ENCODE measurements at regions not wholly inside any gene's neighbourhood (a gene's known extent, or its start where the extent isn't known, plus 50 kb on each side); places are given as distances from the start of the nearest gene placed in this dataset.
"Not testable (repeated sequence)": the region's sequence is repeated elsewhere in the genome, so short reads cannot be mapped to it uniquely, and the experiment has no call there.

DNA sequence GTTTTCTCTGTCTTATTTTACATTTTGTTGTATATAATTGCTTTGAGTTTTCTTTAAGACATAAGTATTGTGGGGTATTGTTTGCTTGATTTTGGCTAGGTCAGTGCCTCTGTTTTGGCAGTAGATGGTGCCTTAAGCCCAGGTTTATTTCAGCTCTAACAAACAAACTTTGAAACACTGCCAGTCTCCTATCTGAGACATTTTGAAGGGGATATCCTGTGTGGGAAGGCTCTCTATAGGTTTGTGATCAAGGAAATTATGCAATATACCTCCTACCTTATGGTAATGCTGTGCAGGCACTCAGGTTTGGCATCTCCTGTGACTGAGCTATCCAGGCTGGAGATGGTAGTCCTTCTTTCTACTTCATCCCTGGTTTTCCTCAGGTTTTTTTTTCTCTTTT is 120.8 kb downstream of the CDY2B start:
- dilution Hi-C loops (cut with MboI; ENCODE audit: extremely low pct_ligation_motif_present, low sequenced_read_pairs); H3K9me3 ChIP-seq (replicated peaks; ENCODE audit: control insufficient read depth, insufficient read depth, low read length); BruUV-seq (replicated peaks): not testable (repeated sequence)

DNA sequence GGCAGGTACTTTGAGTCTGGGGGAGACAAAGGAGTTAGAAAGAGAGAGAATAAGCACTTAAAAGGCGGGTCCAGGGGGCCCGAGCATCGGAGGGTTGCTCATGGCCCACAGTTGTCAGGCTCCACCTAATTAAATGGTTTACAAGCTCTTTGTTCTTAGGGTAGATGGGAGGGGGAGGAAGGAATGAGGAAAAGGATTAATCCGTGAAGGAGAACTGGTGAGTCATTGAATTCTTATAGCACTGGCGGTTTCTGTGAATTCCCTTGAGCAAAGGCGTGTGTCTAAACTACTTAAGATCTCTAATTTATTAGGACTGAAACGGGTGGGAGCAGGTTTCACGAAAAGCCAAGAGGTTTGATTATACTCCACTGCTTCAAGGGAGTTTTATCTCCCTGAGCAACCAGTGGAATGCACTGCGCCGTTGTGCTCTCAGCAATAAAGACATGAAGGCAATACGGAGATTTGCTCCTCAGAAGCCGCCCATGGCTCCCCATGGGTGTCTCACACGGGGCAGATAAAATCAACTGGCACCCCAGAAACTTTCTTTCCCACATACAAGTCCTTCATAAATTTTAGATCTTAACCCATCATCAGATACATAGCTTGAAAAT is 127.0 kb downstream of the CDY2B start:
- H3K4me3 ChIP-seq (replicated peaks in 1 of 3; ENCODE audit: insufficient read depth in 1 of 3, low read depth in 1 of 3, low read length in 3 of 3); H3K9me3 ChIP-seq (replicated peaks; ENCODE audit: control insufficient read depth, insufficient read depth, low read length); H3K4me1 ChIP-seq (ENCODE audit: control insufficient read depth, extremely low read depth, insufficient read depth, low read length); H3K27me3 ChIP-seq (ENCODE audit: control insufficient read depth in 2 of 2, insufficient read depth in 2 of 2, low read length in 2 of 2); BruUV-seq (replicated peaks); H4K20me1 ChIP-seq (replicated peaks; ENCODE audit: control insufficient read depth, extremely low read depth, insufficient read depth, low read length); dilution Hi-C loops (cut with MboI; ENCODE audit: extremely low pct_ligation_motif_present, low sequenced_read_pairs); H3K4me2 ChIP-seq (ENCODE audit: insufficient read depth, low read length); H3K79me2 ChIP-seq (ENCODE audit: control insufficient read depth, insufficient read depth, low read length); POLR2A ChIA-PET; H3K9me1 ChIP-seq (replicated peaks; ENCODE audit: control insufficient read depth, extremely low read depth, insufficient read depth, low read length); H3K9ac ChIP-seq (replicated peaks; ENCODE audit: extremely low read depth, insufficient read depth, low read length); FAIRE-seq; H2AFZ ChIP-seq (ENCODE audit: low read depth, low read length); intact Hi-C loops (cut with micrococcal nuclease); DNase-seq (ENCODE audit: low read depth, low spot score); H3K27ac ChIP-seq (ENCODE audit: insufficient read depth, low read depth, low read length); H3K36me3 ChIP-seq (ENCODE audit: control insufficient read depth in 2 of 2, extremely low read depth in 1 of 2, insufficient read depth in 2 of 2, low read length in 2 of 2); CTCF ChIA-PET: not testable (repeated sequence)

More for the DNA sequence above, 120.8 kb downstream of the CDY2B start:
- CTCF ChIA-PET; POLR2A ChIA-PET; H3K4me1 ChIP-seq (ENCODE audit: control insufficient read depth, extremely low read depth, insufficient read depth, low read length); intact Hi-C loops (cut with micrococcal nuclease); FAIRE-seq; H3K9ac ChIP-seq (replicated peaks; ENCODE audit: extremely low read depth, insufficient read depth, low read length); DNase-seq (ENCODE audit: low read depth, low spot score); H3K36me3 ChIP-seq (ENCODE audit: control insufficient read depth in 2 of 2, extremely low read depth in 1 of 2, insufficient read depth in 2 of 2, low read length in 2 of 2); H3K27me3 ChIP-seq (ENCODE audit: control insufficient read depth in 2 of 2, insufficient read depth in 2 of 2, low read length in 2 of 2); H3K27ac ChIP-seq (ENCODE audit: insufficient read depth, low read depth, low read length); H3K4me2 ChIP-seq (ENCODE audit: insufficient read depth, low read length); H2AFZ ChIP-seq (ENCODE audit: low read depth, low read length); H4K20me1 ChIP-seq (replicated peaks; ENCODE audit: control insufficient read depth, extremely low read depth, insufficient read depth, low read length); H3K9me1 ChIP-seq (replicated peaks; ENCODE audit: control insufficient read depth, extremely low read depth, insufficient read depth, low read length); H3K79me2 ChIP-seq (ENCODE audit: control insufficient read depth, insufficient read depth, low read length); H3K4me3 ChIP-seq (replicated peaks in 1 of 3; ENCODE audit: insufficient read depth in 1 of 3, low read depth in 1 of 3, low read length in 3 of 3): not testable (repeated sequence)

DNA sequence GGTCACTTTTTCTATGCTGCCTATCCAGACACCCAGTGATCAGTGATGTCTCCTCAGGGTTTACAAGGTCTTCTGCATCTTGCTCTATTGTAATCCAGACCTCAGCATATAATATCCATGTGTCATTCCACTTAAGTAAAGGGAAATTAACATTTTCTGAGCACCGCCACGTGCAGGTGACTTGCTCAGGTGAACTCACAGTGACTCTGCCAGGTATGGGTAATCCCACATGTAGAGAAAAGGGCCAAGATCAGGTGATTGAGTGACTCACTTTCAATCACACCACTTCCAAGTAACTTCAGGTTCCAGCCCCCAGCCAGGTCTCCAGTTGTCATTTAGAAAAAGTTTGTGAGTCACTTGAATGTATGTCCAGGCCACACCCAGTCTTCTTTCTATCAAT is 140.2 kb downstream of the CDY2B start:
- H3K4me3 ChIP-seq (replicated peaks in 1 of 3; ENCODE audit: insufficient read depth in 1 of 3, low read depth in 1 of 3, low read length in 3 of 3); intact Hi-C loops (cut with micrococcal nuclease); H3K9ac ChIP-seq (replicated peaks; ENCODE audit: extremely low read depth, insufficient read depth, low read length); POLR2A ChIA-PET; dilution Hi-C loops (cut with MboI; ENCODE audit: extremely low pct_ligation_motif_present, low sequenced_read_pairs); H3K4me2 ChIP-seq (ENCODE audit: insufficient read depth, low read length); H3K36me3 ChIP-seq (ENCODE audit: control insufficient read depth in 2 of 2, extremely low read depth in 1 of 2, insufficient read depth in 2 of 2, low read length in 2 of 2); H3K9me1 ChIP-seq (replicated peaks; ENCODE audit: control insufficient read depth, extremely low read depth, insufficient read depth, low read length); DNase-seq (ENCODE audit: low read depth, low spot score); H4K20me1 ChIP-seq (replicated peaks; ENCODE audit: control insufficient read depth, extremely low read depth, insufficient read depth, low read length); H2AFZ ChIP-seq (ENCODE audit: low read depth, low read length); CTCF ChIA-PET; H3K27ac ChIP-seq (ENCODE audit: insufficient read depth, low read depth, low read length); H3K79me2 ChIP-seq (ENCODE audit: control insufficient read depth, insufficient read depth, low read length); H3K4me1 ChIP-seq (ENCODE audit: control insufficient read depth, extremely low read depth, insufficient read depth, low read length); H3K9me3 ChIP-seq (replicated peaks; ENCODE audit: control insufficient read depth, insufficient read depth, low read length); FAIRE-seq; BruUV-seq (replicated peaks); H3K27me3 ChIP-seq (ENCODE audit: control insufficient read depth in 2 of 2, insufficient read depth in 2 of 2, low read length in 2 of 2): not testable (repeated sequence)

DNA sequence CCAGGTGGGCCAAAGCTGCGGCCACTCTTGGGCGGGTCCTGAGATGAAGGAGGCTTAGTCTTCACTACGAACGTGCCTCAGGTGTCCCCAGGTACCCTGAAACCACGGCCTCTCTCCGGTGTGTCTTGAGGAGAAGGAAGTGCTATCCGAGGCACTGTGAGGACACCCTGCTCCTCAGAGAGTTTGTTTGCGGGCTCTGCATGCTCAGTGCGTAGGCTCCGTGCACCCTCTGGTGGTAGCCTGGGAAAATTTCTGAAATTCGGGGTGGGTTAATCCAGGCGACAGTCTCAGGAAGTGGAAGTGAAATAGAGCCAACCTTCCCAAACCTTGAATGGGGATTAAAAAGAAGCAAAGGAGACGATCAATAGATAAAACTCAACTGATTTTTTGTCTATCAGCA is 150.5 kb downstream of the CDY2B start:
- H4K20me1 ChIP-seq (replicated peaks; ENCODE audit: control insufficient read depth, extremely low read depth, insufficient read depth, low read length); H3K9me3 ChIP-seq (replicated peaks; ENCODE audit: control insufficient read depth, insufficient read depth, low read length); FAIRE-seq; DNase-seq (ENCODE audit: low read depth, low spot score); H3K4me1 ChIP-seq (ENCODE audit: control insufficient read depth, extremely low read depth, insufficient read depth, low read length); H3K9me1 ChIP-seq (replicated peaks; ENCODE audit: control insufficient read depth, extremely low read depth, insufficient read depth, low read length); H3K27ac ChIP-seq (ENCODE audit: insufficient read depth, low read depth, low read length); BruUV-seq (replicated peaks); intact Hi-C loops (cut with micrococcal nuclease); H3K27me3 ChIP-seq (ENCODE audit: control insufficient read depth in 2 of 2, insufficient read depth in 2 of 2, low read length in 2 of 2); H3K36me3 ChIP-seq (ENCODE audit: control insufficient read depth in 2 of 2, extremely low read depth in 1 of 2, insufficient read depth in 2 of 2, low read length in 2 of 2); CTCF ChIA-PET; dilution Hi-C loops (cut with MboI; ENCODE audit: extremely low pct_ligation_motif_present, low sequenced_read_pairs); H2AFZ ChIP-seq (ENCODE audit: low read depth, low read length); H3K4me3 ChIP-seq (replicated peaks in 1 of 3; ENCODE audit: insufficient read depth in 1 of 3, low read depth in 1 of 3, low read length in 3 of 3); H3K9ac ChIP-seq (replicated peaks; ENCODE audit: extremely low read depth, insufficient read depth, low read length); POLR2A ChIA-PET; H3K4me2 ChIP-seq (ENCODE audit: insufficient read depth, low read length); H3K79me2 ChIP-seq (ENCODE audit: control insufficient read depth, insufficient read depth, low read length): not testable (repeated sequence)
